ENCODE measurements at regions not wholly inside any gene's neighbourhood (a gene's known extent, or its start where the extent isn't known, plus 50 kb on each side); places are given as distances from the start of the nearest gene placed in this dataset.

DNA sequence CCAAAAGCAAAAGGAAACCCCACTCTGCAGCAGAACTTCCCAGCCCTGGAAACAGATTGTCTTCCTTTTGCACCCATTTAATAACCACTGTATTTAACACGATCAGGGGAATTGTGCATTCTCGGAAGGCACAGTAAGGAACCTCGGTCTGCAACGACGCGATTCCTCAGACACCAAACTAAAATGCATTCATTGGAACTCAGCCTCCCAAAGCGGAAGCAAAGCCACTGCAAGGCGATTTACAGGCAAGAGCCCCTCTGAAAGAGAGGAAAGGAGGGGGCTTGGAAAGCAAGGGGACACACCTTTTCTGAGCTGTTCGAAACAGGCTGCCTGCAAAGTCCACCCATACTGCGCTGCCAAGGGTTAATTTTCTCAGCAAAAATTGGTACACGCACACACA, 297.7 kb downstream of the OMA1 start:
- Histone ChIP-seq H3K4me2 (peak overlapping the region; percentile 83), H3K9me3 (no peaks in the 10 kb centered on the region), H3K27ac (ENCODE audit: low read depth in 2 of 2, low read length in 1 of 2) (no peak overlapping the region), H2AFZ (ENCODE audit: low read depth) (no peak overlapping the region), H3K4me3 (ENCODE audit: low read depth in 2 of 2, low read length in 1 of 2) (peak overlapping the region; percentile 14 to 39; a peak in 3 of 4 replicates), H3K36me3 (replicated peaks in 1 of 2; ENCODE audit: control insufficient read depth in 1 of 2, insufficient read depth in 2 of 2, low read length in 1 of 2) (no peaks in the 10 kb centered on the region), H3K27me3 (ENCODE audit: insufficient read depth) (peaks cover 15% of the 10 kb centered on the region), H3K9ac (no peak overlapping the region), H3F3A (replicated peaks; ENCODE audit: insufficient read depth) (no peaks in the 10 kb centered on the region), H4K20me1 (ENCODE audit: insufficient read depth) (no peaks in the 10 kb centered on the region), H3K9me2 (no peaks in the 10 kb centered on the region), H3K79me2 (ENCODE audit: insufficient read depth) (no peaks in the 10 kb centered on the region), H3K4me1 (ENCODE audit: control insufficient read depth in 1 of 2, insufficient read depth in 2 of 2, low read depth in 1 of 2, low read length in 1 of 2) (peaks cover 11 to 16% of the 10 kb centered on the region in 2 experiments; a peak in 2 of 4 replicates)
- WGBS (ENCODE audit: low lambda C conversion rate): 6% methylated on average over 11 of the region's 11 CpGs
- no peak for DNase-seq
- ChIA-PET POLR2A (no interaction called here), CTCF (interaction anchor here (0.5 to 1.1 kb wide), 3 partner anchors 9 to 298 kb away, joined by 3 read pairs; partner anchors contain the start of gene OMA1)
- TF ChIP-seq FOXJ3 (CRISPR knock-in tag; IDR thresholded peaks at IDR 0.05) (no peak), FOSL2 (IDR thresholded peaks at IDR 0.05; ENCODE audit: borderline replicate concordance, low read depth) (no peak), ELF1 (IDR thresholded peaks at IDR 0.05) (no peak), GATA2 (CRISPR knock-in tag; IDR thresholded peaks at IDR 0.05) (no peak), JUND (IDR thresholded peaks at IDR 0.05) (no peak), TCF12 (IDR thresholded peaks at IDR 0.05) (no peak), MEF2A (IDR thresholded peaks at IDR 0.05; ENCODE audit: borderline replicate concordance, low read depth) (no peak), RXRA (IDR thresholded peaks at IDR 0.05; ENCODE audit: borderline replicate concordance, low read depth) (no peak), RFX5 (IDR thresholded peaks at IDR 0.05; ENCODE audit: low read length) (no peak), SIN3A (IDR thresholded peaks at IDR 0.05; ENCODE audit: borderline replicate concordance, low read depth, low read length) (no peak), POLR2AphosphoS5 (IDR thresholded peaks at IDR 0.05; ENCODE audit: low read depth, low read length) (no peak)
- TF ChIP-seq, protein P1, sequence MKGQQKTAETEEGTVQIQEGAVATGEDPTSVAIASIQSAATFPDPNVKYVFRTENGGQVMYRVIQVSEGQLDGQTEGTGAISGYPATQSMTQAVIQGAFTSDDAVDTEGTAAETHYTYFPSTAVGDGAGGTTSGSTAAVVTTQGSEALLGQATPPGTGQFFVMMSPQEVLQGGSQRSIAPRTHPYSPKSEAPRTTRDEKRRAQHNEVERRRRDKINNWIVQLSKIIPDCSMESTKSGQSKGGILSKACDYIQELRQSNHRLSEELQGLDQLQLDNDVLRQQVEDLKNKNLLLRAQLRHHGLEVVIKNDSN (IDR thresholded peaks at IDR 0.05; ENCODE audit: borderline replicate concordance, low read depth): no peak
- TF ChIP-seq, protein P2, sequence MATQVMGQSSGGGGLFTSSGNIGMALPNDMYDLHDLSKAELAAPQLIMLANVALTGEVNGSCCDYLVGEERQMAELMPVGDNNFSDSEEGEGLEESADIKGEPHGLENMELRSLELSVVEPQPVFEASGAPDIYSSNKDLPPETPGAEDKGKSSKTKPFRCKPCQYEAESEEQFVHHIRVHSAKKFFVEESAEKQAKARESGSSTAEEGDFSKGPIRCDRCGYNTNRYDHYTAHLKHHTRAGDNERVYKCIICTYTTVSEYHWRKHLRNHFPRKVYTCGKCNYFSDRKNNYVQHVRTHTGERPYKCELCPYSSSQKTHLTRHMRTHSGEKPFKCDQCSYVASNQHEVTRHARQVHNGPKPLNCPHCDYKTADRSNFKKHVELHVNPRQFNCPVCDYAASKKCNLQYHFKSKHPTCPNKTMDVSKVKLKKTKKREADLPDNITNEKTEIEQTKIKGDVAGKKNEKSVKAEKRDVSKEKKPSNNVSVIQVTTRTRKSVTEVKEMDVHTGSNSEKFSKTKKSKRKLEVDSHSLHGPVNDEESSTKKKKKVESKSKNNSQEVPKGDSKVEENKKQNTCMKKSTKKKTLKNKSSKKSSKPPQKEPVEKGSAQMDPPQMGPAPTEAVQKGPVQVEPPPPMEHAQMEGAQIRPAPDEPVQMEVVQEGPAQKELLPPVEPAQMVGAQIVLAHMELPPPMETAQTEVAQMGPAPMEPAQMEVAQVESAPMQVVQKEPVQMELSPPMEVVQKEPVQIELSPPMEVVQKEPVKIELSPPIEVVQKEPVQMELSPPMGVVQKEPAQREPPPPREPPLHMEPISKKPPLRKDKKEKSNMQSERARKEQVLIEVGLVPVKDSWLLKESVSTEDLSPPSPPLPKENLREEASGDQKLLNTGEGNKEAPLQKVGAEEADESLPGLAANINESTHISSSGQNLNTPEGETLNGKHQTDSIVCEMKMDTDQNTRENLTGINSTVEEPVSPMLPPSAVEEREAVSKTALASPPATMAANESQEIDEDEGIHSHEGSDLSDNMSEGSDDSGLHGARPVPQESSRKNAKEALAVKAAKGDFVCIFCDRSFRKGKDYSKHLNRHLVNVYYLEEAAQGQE (IDR thresholded peaks at IDR 0.05; ENCODE audit: low read depth, low read length): no peak
- TF ChIP-seq, protein P3, sequence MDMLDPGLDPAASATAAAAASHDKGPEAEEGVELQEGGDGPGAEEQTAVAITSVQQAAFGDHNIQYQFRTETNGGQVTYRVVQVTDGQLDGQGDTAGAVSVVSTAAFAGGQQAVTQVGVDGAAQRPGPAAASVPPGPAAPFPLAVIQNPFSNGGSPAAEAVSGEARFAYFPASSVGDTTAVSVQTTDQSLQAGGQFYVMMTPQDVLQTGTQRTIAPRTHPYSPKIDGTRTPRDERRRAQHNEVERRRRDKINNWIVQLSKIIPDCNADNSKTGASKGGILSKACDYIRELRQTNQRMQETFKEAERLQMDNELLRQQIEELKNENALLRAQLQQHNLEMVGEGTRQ (IDR thresholded peaks at IDR 0.05; ENCODE audit: borderline replicate concordance, low read depth, low read length): no peak
- TF ChIP-seq, protein P4, sequence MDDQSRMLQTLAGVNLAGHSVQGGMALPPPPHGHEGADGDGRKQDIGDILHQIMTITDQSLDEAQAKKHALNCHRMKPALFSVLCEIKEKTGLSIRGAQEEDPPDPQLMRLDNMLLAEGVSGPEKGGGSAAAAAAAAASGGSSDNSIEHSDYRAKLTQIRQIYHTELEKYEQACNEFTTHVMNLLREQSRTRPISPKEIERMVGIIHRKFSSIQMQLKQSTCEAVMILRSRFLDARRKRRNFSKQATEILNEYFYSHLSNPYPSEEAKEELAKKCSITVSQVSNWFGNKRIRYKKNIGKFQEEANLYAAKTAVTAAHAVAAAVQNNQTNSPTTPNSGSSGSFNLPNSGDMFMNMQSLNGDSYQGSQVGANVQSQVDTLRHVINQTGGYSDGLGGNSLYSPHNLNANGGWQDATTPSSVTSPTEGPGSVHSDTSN (IDR thresholded peaks at IDR 0.05): no peak
- TF ChIP-seq, protein P5, sequence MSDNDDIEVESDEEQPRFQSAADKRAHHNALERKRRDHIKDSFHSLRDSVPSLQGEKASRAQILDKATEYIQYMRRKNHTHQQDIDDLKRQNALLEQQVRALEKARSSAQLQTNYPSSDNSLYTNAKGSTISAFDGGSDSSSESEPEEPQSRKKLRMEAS (IDR thresholded peaks at IDR 0.05; ENCODE audit: low read depth): no peak

Measured in SK-N-SH (cell line).